Thoracic aorta (tissue), 2 donors: ENCODE measurements at regions not wholly inside any gene's neighbourhood (a gene's known extent, or its start where the extent isn't known, plus 50 kb on each side); places are given as distances from the start of the nearest gene placed in this dataset.

Source experiments
- ATAC-seq: fragments of 150-250 bp; one replicate; pipeline ENCODE4 v1.8.0; 2017; ENCODE audit warnings: low read depth; ENCODE audit not compliant: insufficient number of reproducible peaks, low FRiP score
- DNase-seq: peaks from one replicate; pipeline ENCODE4 v3.0.0-alpha.2; 2020; ENCODE audit warnings: low spot score
- H3K27ac ChIP-seq, 2 donors: fragments of 200-600 bp; sonication (generic); 1 replicate in 1 of 2; 2 replicates in 1 of 2; pipeline ENCODE4 v1.5.1; 2016; ENCODE audit warnings: mild to moderate bottlenecking in 2 of 2, moderate library complexity in 2 of 2
- H3K27me3 ChIP-seq: fragments of 200-600 bp; sonication (generic); replicated peaks from 2 replicates; pipeline ENCODE4 v1.6.0; 2016; ENCODE audit warnings: mild to moderate bottlenecking; ENCODE audit not compliant: insufficient read depth
- H3K36me3 ChIP-seq: fragments of 200-600 bp; sonication (generic); one replicate; pipeline ENCODE4 v1.5.1; 2016
- H3K4me1 ChIP-seq, 2 donors: fragments of 200-600 bp; sonication (generic); 1 replicate in 1 of 2; 2 replicates in 1 of 2; pipeline versions ENCODE4 v1.5.1 to v1.6.0; 2016; ENCODE audit warnings: low read depth in 2 of 2, mild to moderate bottlenecking in 1 of 2; ENCODE audit not compliant: control insufficient read depth in 1 of 2
- H3K4me3 ChIP-seq: fragments of 200-600 bp; sonication (generic); 2 replicates; pipeline ENCODE4 v1.5.1; 2016; ENCODE audit warnings: mild to moderate bottlenecking
- H3K9me3 ChIP-seq: fragments of 200-600 bp; sonication (generic); 2 replicates; pipeline ENCODE4 v1.5.1; 2016
- TF ChIP-seq, protein P1 (sequence below): fragments of 200-600 bp; sonication (generic); IDR thresholded peaks from one replicate; pipeline ENCODE4 v1.5.1; 2019; ENCODE audit warnings: antibody characterized with exemption

DNA sequence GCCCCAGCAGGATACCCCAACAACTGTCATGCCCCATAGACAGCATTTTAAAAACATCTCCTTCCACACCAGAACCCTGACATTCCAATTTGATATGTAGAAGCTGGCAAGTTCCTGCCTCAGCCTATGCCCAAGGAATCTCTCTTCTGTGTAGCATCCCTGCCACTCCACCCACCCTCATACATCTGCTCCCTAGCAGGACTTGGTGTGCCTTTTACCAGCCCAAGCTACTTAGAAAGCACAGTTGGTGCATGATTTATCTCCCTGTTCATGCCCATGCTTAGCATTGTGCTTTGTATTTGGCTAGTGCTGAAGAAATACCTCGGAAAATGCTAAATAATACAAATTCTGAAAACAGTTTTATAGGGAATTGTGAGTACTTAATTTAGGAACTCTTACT, 236.9 kb upstream of the HES1 start:
- DNase-seq: no peak
- no peak overlapping the region for H3K27ac ChIP-seq
- no peak for ATAC-seq
- H3K4me1 ChIP-seq: no peaks in the 10 kb centered on the region
- no peak overlapping the region for H3K4me3 ChIP-seq
- H3K9me3 ChIP-seq: no peaks in the 10 kb centered on the region
- TF ChIP-seq, protein P1, sequence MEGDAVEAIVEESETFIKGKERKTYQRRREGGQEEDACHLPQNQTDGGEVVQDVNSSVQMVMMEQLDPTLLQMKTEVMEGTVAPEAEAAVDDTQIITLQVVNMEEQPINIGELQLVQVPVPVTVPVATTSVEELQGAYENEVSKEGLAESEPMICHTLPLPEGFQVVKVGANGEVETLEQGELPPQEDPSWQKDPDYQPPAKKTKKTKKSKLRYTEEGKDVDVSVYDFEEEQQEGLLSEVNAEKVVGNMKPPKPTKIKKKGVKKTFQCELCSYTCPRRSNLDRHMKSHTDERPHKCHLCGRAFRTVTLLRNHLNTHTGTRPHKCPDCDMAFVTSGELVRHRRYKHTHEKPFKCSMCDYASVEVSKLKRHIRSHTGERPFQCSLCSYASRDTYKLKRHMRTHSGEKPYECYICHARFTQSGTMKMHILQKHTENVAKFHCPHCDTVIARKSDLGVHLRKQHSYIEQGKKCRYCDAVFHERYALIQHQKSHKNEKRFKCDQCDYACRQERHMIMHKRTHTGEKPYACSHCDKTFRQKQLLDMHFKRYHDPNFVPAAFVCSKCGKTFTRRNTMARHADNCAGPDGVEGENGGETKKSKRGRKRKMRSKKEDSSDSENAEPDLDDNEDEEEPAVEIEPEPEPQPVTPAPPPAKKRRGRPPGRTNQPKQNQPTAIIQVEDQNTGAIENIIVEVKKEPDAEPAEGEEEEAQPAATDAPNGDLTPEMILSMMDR: no peak
- H3K27me3 ChIP-seq: no peaks in the 10 kb centered on the region
- no peaks in the 10 kb centered on the region for H3K36me3 ChIP-seq

DNA sequence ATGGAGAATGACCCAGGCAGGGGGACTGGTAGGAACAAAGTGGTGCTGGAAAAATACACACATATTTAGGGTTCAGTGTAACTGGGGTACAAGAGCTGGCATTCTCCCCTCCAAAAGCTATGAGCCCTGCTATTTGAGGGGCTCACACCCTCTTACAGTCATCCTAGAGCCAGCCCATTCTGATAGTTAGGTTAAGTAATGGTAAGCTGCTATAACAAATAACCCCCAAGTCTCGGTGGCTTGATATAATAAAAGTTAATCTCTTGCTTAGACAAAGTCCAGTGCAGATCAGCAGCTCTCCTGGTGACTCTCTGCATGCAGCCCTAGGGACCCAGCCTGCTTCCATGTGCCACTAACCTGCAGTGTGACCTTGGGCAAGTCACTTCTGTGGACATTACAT, 234.9 kb upstream of the HES1 start:
- ATAC-seq (no peak), DNase-seq (no peak)
- H3K27me3 ChIP-seq: no peaks in the 10 kb centered on the region
- no peaks in the 10 kb centered on the region for H3K36me3 ChIP-seq
- no peaks in the 10 kb centered on the region for H3K9me3 ChIP-seq
- H3K27ac ChIP-seq: no peak overlapping the region
- peaks cover 0 to 8% of the 10 kb centered on the region in 2 donors for H3K4me1 ChIP-seq
- TF ChIP-seq, protein P1: no peak
- no peak overlapping the region for H3K4me3 ChIP-seq

DNA sequence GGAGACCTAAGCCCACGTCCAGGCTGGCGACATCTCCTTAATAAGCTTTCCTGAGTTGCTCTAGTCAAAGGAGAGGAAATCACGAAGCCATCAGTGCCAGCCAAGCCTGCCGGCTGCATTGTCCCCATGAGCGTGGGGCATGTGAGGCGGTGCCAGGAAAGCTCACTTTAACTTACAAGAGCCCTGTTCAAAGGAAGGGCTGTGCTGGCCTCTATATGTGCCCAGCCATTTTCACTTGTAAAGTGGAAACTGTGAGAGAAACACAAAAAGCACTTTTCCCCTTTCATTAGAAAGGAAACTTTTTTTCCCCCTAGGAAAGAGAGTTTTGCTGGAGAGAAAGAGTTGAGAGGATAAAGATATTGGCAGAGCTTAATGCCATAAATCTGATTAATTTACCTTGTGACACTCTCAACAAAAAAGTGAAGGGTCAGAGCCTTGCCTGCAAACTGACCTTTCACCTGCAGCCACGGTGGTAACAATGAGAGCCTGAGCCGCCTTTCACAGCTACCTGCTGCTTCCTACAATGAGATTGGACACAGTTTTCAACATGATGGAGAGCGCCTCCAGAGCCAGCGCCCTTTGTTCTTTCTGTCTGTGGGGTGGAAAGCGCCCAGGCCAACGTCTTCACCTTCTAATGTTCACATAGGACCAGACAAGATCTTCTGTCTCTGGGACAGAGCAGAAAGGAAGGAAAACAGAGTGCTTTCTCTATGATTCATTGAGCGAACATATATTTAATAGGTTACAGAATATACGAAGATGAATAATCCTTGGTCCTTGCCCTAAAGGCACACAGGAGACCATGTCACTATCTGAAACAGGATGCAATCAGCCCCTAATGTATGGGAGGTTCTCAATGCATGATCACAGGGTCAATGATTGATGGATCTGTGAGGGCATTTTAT, 233.1 kb upstream of the HES1 start:
- TF ChIP-seq, protein P1: no peak
- Histone ChIP-seq H3K4me3 (no peak overlapping the region), H3K36me3 (no peaks in the 10 kb centered on the region), H3K4me1 (peaks cover 0 to 8% of the 10 kb centered on the region in 2 donors), H3K27me3 (no peaks in the 10 kb centered on the region), H3K27ac (no peak overlapping the region), H3K9me3 (no peaks in the 10 kb centered on the region)
- ATAC-seq (no peak), DNase-seq (no peak)

DNA sequence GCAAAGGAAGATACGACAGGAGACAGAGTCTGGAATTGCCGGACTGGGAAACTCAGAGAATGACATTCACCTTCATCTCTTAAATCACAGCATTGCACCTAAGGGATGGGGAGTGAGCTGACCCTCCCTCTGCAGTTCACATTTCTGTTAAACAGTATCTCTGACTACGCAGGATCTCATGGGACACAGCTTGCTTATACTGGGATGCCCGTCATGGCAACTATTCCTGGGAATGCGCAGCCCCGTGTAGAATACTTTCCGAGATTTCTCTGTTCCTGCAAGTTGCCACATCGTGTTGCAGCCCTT, 232.5 kb upstream of the HES1 start:
- Histone ChIP-seq H3K4me3 (no peak overlapping the region), H3K4me1 (peaks cover 0 to 8% of the 10 kb centered on the region in 2 donors), H3K9me3 (no peaks in the 10 kb centered on the region), H3K27ac (no peak overlapping the region), H3K36me3 (no peaks in the 10 kb centered on the region), H3K27me3 (no peaks in the 10 kb centered on the region)
- DNase-seq: no peak
- TF ChIP-seq, protein P1: no peak
- no peak for ATAC-seq

DNA sequence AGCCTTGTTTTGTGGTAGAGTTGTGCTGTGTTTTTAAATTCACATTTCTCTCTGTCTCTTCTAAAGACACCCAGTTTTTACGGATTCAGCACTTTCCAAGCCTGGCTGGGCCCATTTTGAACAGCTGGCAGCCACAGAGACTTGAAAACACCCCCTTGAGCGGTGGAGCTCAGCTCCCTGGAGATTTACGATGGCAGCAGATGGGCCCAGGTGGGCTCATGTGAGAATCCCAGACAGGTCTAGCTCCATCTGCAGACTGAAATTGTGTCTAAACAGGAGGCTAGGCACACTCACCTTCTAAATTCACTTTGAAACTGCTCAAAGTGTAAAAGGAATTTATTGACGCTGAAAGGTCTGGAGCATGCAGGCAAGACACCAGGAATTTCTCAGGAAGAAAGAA, 232.0 kb upstream of the HES1 start:
- no peak for DNase-seq
- no peak for ATAC-seq
- no peak overlapping the region for H3K27ac ChIP-seq
- H3K9me3 ChIP-seq: no peaks in the 10 kb centered on the region
- H3K36me3 ChIP-seq: no peaks in the 10 kb centered on the region
- H3K4me3 ChIP-seq: no peak overlapping the region
- H3K27me3 ChIP-seq: no peaks in the 10 kb centered on the region
- TF ChIP-seq, protein P1: no peak
- H3K4me1 ChIP-seq: peaks cover 0 to 8% of the 10 kb centered on the region in 2 donors
